WTC11 (cell line): ENCODE measurements at regions not wholly inside any gene's neighbourhood (a gene's known extent, or its start where the extent isn't known, plus 50 kb on each side); places are given as distances from the start of the nearest gene placed in this dataset.
"Not testable (repeated sequence)": the region's sequence is repeated elsewhere in the genome, so short reads cannot be mapped to it uniquely, and the experiment has no call there.

Source experiments
- ATAC-seq: fragments of 200-7000 bp; cut with Tn5 transposase; 2 replicates; pipeline ENCODE4 v1.10.0; 2021; ENCODE audit warnings: mild to moderate bottlenecking, moderate library complexity
- CTCF ChIA-PET: fragments of 300-600 bp; sonication (Branson Sonifier 250); formaldehyde crosslinking; loops from one replicate; lab custom pipeline; 2021; ENCODE audit warnings: antibody characterized with exemption; lab: Charles Lee
- POLR2A ChIA-PET: fragments of 350-600 bp; sonication (Branson Sonifier 250); formaldehyde crosslinking; loops from one replicate; lab custom pipeline; 2021; ENCODE audit warnings: antibody characterized with exemption; lab: Charles Lee
- DNase-seq: peaks from one replicate; pipeline ENCODE4 v3.0.0; 2021; ENCODE audit warnings: low spot score
- H3K27ac Mint-ChIP-seq: 2 replicates; pipeline ENCODE4 v1.8.0; 2021; ENCODE audit warnings: mixed read lengths
- H3K27me3 Mint-ChIP-seq: 2 replicates; pipeline ENCODE4 v1.8.0; 2021; ENCODE audit warnings: low read depth, mild to moderate bottlenecking, moderate library complexity, mixed read lengths
- H3K36me3 Mint-ChIP-seq: 2 replicates; pipeline ENCODE4 v1.8.0; 2021; ENCODE audit warnings: mixed read lengths
- H3K4me1 Mint-ChIP-seq: 2 replicates; pipeline ENCODE4 v1.8.0; 2022; ENCODE audit warnings: mixed read lengths
- H3K4me3 Mint-ChIP-seq: 2 replicates; pipeline ENCODE4 v1.8.0; 2021; ENCODE audit warnings: mild to moderate bottlenecking, moderate library complexity, mixed read lengths
- H3K9me3 Mint-ChIP-seq: 2 replicates; pipeline ENCODE4 v1.8.0; 2021; ENCODE audit warnings: mixed read lengths
- E2F1 ChIP-seq: sonication (generic); formaldehyde crosslinking; IDR thresholded peaks from 2 replicates; pipeline ENCODE4 v1.8.0; 2022; ENCODE audit warnings: mild to moderate bottlenecking, missing genetic modification reagents
- ERG ChIP-seq: fragments of 250-450 bp; sonication (Bioruptor Pico); IDR thresholded peaks from 2 replicates; pipeline ENCODE4 v1.8.0; 2021; ENCODE audit warnings: mild to moderate bottlenecking
- HMGXB4 ChIP-seq: sonication (generic); formaldehyde crosslinking; IDR thresholded peaks from 2 replicates; pipeline ENCODE4 v1.8.1; 2023; ENCODE audit warnings: mild to moderate bottlenecking, moderate library complexity, missing genetic modification reagents
- JAZF1 ChIP-seq: fragments of 250-450 bp; sonication (Bioruptor Pico); IDR thresholded peaks from 2 replicates; pipeline ENCODE4 v1.9.0; 2021; ENCODE audit warnings: moderate library complexity, mild to moderate bottlenecking, inconsistent platforms
- JUN ChIP-seq: sonication (generic); formaldehyde crosslinking; IDR thresholded peaks from 2 replicates; pipeline ENCODE4 v1.8.0; 2023; ENCODE audit warnings: mild to moderate bottlenecking, missing genetic modification reagents
- MYBL2 ChIP-seq: sonication (generic); formaldehyde crosslinking; IDR thresholded peaks from 2 replicates; pipeline ENCODE4 v1.8.1; 2023; ENCODE audit warnings: mild to moderate bottlenecking, moderate library complexity, missing genetic modification reagents
- NFE2L1 ChIP-seq: sonication (generic); formaldehyde crosslinking; IDR thresholded peaks from 2 replicates; pipeline ENCODE4 v1.8.1; 2023; ENCODE audit warnings: missing genetic modification reagents
- PREB ChIP-seq: sonication (generic); formaldehyde crosslinking; IDR thresholded peaks from 2 replicates; pipeline ENCODE4 v1.8.1; 2022; ENCODE audit warnings: mild to moderate bottlenecking, missing genetic modification reagents, moderate library complexity, borderline replicate concordance
- RORB ChIP-seq: fragments of 250-450 bp; sonication (Bioruptor Pico); IDR thresholded peaks from 2 replicates; pipeline ENCODE4 v1.9.0; 2021; ENCODE audit warnings: mild to moderate bottlenecking
- SP1 ChIP-seq: sonication (generic); formaldehyde crosslinking; conservative IDR thresholded peaks from 2 replicates; pipeline ENCODE4 v1.8.1; 2022; ENCODE audit warnings: missing genetic modification reagents
- ZNF138 ChIP-seq: sonication (generic); formaldehyde crosslinking; conservative IDR thresholded peaks from 2 replicates; pipeline ENCODE4 v1.8.1; 2022; ENCODE audit warnings: mild to moderate bottlenecking, moderate library complexity, missing genetic modification reagents
- ZNF263 ChIP-seq: sonication (generic); formaldehyde crosslinking; IDR thresholded peaks from 2 replicates; pipeline ENCODE4 v1.8.1; 2022; ENCODE audit warnings: low read depth, mild to moderate bottlenecking, moderate library complexity, missing genetic modification reagents
- ZNF317 ChIP-seq: sonication (generic); formaldehyde crosslinking; IDR thresholded peaks from 2 replicates; pipeline ENCODE4 v1.8.1; 2023; ENCODE audit warnings: low read depth, mild to moderate bottlenecking, moderate library complexity, missing genetic modification reagents, borderline replicate concordance
- ZNF396 ChIP-seq: fragments of 250-450 bp; sonication (Bioruptor Pico); IDR thresholded peaks from 2 replicates; pipeline ENCODE4 v1.8.0; 2021; ENCODE audit warnings: mild to moderate bottlenecking, moderate library complexity, borderline replicate concordance
- ZNF425 ChIP-seq: fragments of 250-450 bp; sonication (Bioruptor Pico); conservative IDR thresholded peaks from 2 replicates; pipeline ENCODE4 v1.9.0; 2021; ENCODE audit warnings: mild to moderate bottlenecking

- no peak for DNase-seq
- no peak for ATAC-seq
- peaks cover 3% of the 10 kb centered on the region; the same call in 1 of the 2 replicates for H3K36me3 Mint-ChIP-seq
- no peak overlapping the region for H3K27ac Mint-ChIP-seq
- peaks cover 2% of the 10 kb centered on the region; the same call in 1 of the 2 replicates for H3K9me3 Mint-ChIP-seq
- CTCF ChIA-PET: no interaction called here
- H3K4me3 Mint-ChIP-seq: no peak overlapping the region
- H3K27me3 Mint-ChIP-seq: no peaks in the 10 kb centered on the region
- H3K4me1 Mint-ChIP-seq: peaks cover 3% of the 10 kb centered on the region; the same call in 1 of the 2 replicates
- POLR2A ChIA-PET: no interaction called here
- TF ChIP-seq E2F1 (CRISPR knock-in tag): no peak
- no peak for TF ChIP-seq PREB
- no peak for TF ChIP-seq ZNF425 (CRISPR knock-in tag)
- no peak for TF ChIP-seq JUN
- no peak for TF ChIP-seq ZNF317 (CRISPR knock-in tag)
- no peak for TF ChIP-seq ZNF263 (CRISPR knock-in tag)
- TF ChIP-seq NFE2L1 (CRISPR knock-in tag): no peak
- TF ChIP-seq HMGXB4 (CRISPR knock-in tag): no peak
- TF ChIP-seq SP1 (CRISPR knock-in tag): no peak
- TF ChIP-seq RORB (CRISPR knock-in tag): no peak
- TF ChIP-seq ZNF138: no peak
- no peak for TF ChIP-seq ZNF396 (CRISPR knock-in tag)
- no peak for TF ChIP-seq JAZF1
- TF ChIP-seq ERG (CRISPR knock-in tag): no peak
Measured at GRCh38 chr14:66022526-66022925, 463.6 kb upstream of the CCDC196 start.

- no peaks in the 10 kb centered on the region; the same call in 1 of the 2 replicates for H3K27me3 Mint-ChIP-seq
- TF ChIP-seq MYBL2 (CRISPR knock-in tag): no peak
- peaks cover 3% of the 10 kb centered on the region; the same call in 1 of the 2 replicates for H3K4me1 Mint-ChIP-seq
- ATAC-seq (no peak), DNase-seq (no peak)
- peaks cover 15% of the 10 kb centered on the region for H3K36me3 Mint-ChIP-seq
- no peak overlapping the region for H3K4me3 Mint-ChIP-seq
- H3K9me3 Mint-ChIP-seq: peaks cover 19% of the 10 kb centered on the region
- CTCF ChIA-PET: no interaction called here
- no peak overlapping the region for H3K27ac Mint-ChIP-seq
- POLR2A ChIA-PET: no interaction called here
Measured at GRCh38 chr14:66025779-66026178, 460.4 kb upstream of the CCDC196 start.

- ATAC-seq, H3K27ac Mint-ChIP-seq, H3K27me3 Mint-ChIP-seq, POLR2A ChIA-PET, H3K4me1 Mint-ChIP-seq, H3K4me3 Mint-ChIP-seq, CTCF ChIA-PET, DNase-seq: not testable (repeated sequence)
- Mint-ChIP-seq H3K9me3 (peaks cover 59% of the 10 kb centered on the region), H3K36me3 (peaks cover 39% of the 10 kb centered on the region)
Measured at GRCh38 chr14:66031981-66032380, 454.2 kb upstream of the CCDC196 start.
